ENCODE measurements at regions not wholly inside any gene's neighbourhood (a gene's known extent, or its start where the extent isn't known, plus 50 kb on each side); places are given as distances from the start of the nearest gene placed in this dataset.

DNA sequence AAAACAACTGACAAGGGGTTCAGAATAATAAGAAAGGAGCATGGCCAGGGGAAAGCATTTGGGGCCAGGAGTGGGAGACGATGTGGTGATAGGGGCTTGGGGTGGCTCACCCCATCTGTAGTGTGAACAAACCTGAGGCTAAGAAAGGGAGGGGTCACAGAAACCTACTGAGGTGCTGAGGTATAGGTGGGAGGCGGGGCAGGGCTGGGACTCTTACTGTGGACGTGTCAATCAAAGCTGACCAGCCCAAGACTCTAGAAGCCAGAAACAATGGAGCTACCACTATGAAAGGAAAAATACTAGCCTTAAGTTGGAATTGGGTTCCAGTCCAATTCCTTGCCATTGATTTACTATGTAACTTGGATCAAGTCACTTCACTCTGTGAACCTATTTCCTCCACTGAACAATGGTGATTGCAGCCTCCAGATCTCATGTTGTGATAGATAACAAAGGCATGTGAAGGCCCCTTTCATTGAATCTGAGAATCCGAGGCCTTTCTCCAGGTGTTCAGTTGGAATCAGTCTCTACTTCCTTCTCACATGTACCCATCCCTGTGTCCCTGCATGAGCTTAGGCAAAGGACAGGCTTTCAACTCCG lies 260.9 kb upstream of the HES1 start:
- H3K36me3 ChIP-seq (ENCODE audit: control insufficient read depth in 2 of 4, insufficient read depth in 4 of 4, low read length in 3 of 4) = no peaks in the 10 kb centered on the region
- H2BK12ac ChIP-seq (ENCODE audit: low read depth, low read length) = no peak overlapping the region
- H3K27me3 ChIP-seq (replicated peaks in 1 of 4; ENCODE audit: control insufficient read depth in 3 of 4, extremely low read depth in 1 of 4, insufficient read depth in 3 of 4, low read length in 3 of 4) = peaks cover 0 to 11% (median 5%) of the 10 kb centered on the region in 4 experiments; a peak in 6 of 7 replicates
- peak overlapping the region; percentile 35; the same call in 1 of the 2 replicates for H2AFZ ChIP-seq (ENCODE audit: low read length)
- POLR2A ChIA-PET (ENCODE audit: partially characterized antibody) = no interaction called here
- no peaks in the 10 kb centered on the region for H3K23me2 ChIP-seq (ENCODE audit: low read depth, low read length)
- no peak overlapping the region; the same call in 1 of the 2 replicates for H3K18ac ChIP-seq (ENCODE audit: extremely low read depth, low read length)
- no peak overlapping the region for H2BK15ac ChIP-seq (ENCODE audit: low read length)
- no peak overlapping the region for H2BK20ac ChIP-seq (ENCODE audit: low read length)
- no peaks in the 10 kb centered on the region for H4K20me1 ChIP-seq (replicated peaks in 1 of 2; ENCODE audit: control insufficient read depth in 1 of 2, insufficient read depth in 2 of 2, low read length in 2 of 2)
- H3K4ac ChIP-seq (replicated peaks; ENCODE audit: insufficient read length, low read depth, low read length) = no peak overlapping the region
- DNase-seq (ENCODE audit: low read depth in 1 of 2, low spot score in 2 of 2) (no peak), FAIRE-seq (no peak)
- no peak overlapping the region for H3K14ac ChIP-seq (ENCODE audit: insufficient read length)
- CTCF ChIA-PET (ENCODE audit: partially characterized antibody) = interaction anchor here (0.9 kb wide), 1 partner anchor 440 kb away, joined by 3 read pairs; no protein-coding TSS in a partner anchor
- no peak overlapping the region for H4K5ac ChIP-seq (ENCODE audit: insufficient read length, low read depth, low read length)
- 79% methylated on average over 5 of the region's 5 CpGs; no CpG with 5 or more reads in 1 of the 2 experiments for WGBS, 2 experiments (ENCODE audit: extremely low coverage in 1 of 2, insufficient coverage in 1 of 2, insufficient read length in 1 of 2, insufficient replicate concordance in 2 of 2, low coverage in 1 of 2, low lambda C conversion rate in 2 of 2, missing lambda C conversion rate in 1 of 2)
- H3K27ac ChIP-seq (ENCODE audit: low read depth, low read length) = no peak overlapping the region
- peak overlapping the region; percentile 18 for H2BK120ac ChIP-seq (replicated peaks; ENCODE audit: low read depth, low read length)
- peaks cover under 1 to 15% (median 3%) of the 10 kb centered on the region in 4 experiments; a peak in 6 of 7 replicates for H3K4me1 ChIP-seq (replicated peaks in 1 of 4; ENCODE audit: control insufficient read depth in 3 of 4, insufficient read depth in 4 of 4, low read length in 3 of 4)
- H4K8ac ChIP-seq (ENCODE audit: extremely low read depth, insufficient read depth, low read length) = no peak overlapping the region
- no peak overlapping the region for H3K4me2 ChIP-seq (ENCODE audit: insufficient read depth in 1 of 2, low read depth in 2 of 2, low read length in 2 of 2)
- H3K9me3 ChIP-seq (ENCODE audit: insufficient read depth in 2 of 2, low read depth in 1 of 2, low read length in 1 of 2) = no peaks in the 10 kb centered on the region
- no peaks in the 10 kb centered on the region for H3K79me2 ChIP-seq (ENCODE audit: control insufficient read depth in 1 of 2, insufficient read depth in 2 of 2, low read length in 2 of 2)
- H3K56ac ChIP-seq (replicated peaks; ENCODE audit: insufficient read length, low read depth, low read length) = no peak overlapping the region
- H3K4me3 ChIP-seq (ENCODE audit: extremely low read depth in 1 of 4, insufficient read depth in 2 of 4, low read depth in 3 of 4, low read length in 4 of 4) = no peak overlapping the region
- H2AK5ac ChIP-seq (ENCODE audit: low read depth, low read length) = no peak overlapping the region
- H4K91ac ChIP-seq (replicated peaks; ENCODE audit: insufficient read length, low read length) = no peak overlapping the region
- no peak overlapping the region for H3K23ac ChIP-seq (ENCODE audit: insufficient read length)
- H3K9ac ChIP-seq (replicated peaks in 1 of 4; ENCODE audit: extremely low read depth in 1 of 4, low read depth in 3 of 4, low read length in 3 of 4) = no peak overlapping the region
- no peak overlapping the region for H2BK5ac ChIP-seq (ENCODE audit: low read depth, low read length)
- no peaks in the 10 kb centered on the region for H3K79me1 ChIP-seq (ENCODE audit: low read depth, low read length)
- no peak for TF ChIP-seq EGR1 (IDR thresholded peaks at IDR 0.05; ENCODE audit: borderline replicate concordance, low read depth, low read length)
- no peak for TF ChIP-seq CBX8 (IDR thresholded peaks at IDR 0.05; ENCODE audit: borderline replicate concordance, low read depth, low read length)
- TF ChIP-seq SAP30 (IDR thresholded peaks at IDR 0.05; ENCODE audit: insufficient read depth, insufficient replicate concordance, low read length) = no peak
- no peak for TF ChIP-seq CTBP2 (IDR thresholded peaks at IDR 0.05; ENCODE audit: borderline replicate concordance, insufficient read depth, insufficient read length, low read length)
- TF ChIP-seq RBBP5 (IDR thresholded peaks at IDR 0.05; ENCODE audit: borderline replicate concordance, low read depth, low read length) = no peak
- no peak for TF ChIP-seq SUZ12 (IDR thresholded peaks at IDR 0.05; ENCODE audit: low read length)
- no peak for TF ChIP-seq KDM4A (IDR thresholded peaks at IDR 0.05; ENCODE audit: low read depth, low read length, severe bottlenecking)
- TF ChIP-seq JUN (IDR thresholded peaks at IDR 0.05; ENCODE audit: low read depth, low read length) = no peak
- no peak for TF ChIP-seq CHD2 (IDR thresholded peaks at IDR 0.05; ENCODE audit: low read length)
- no peak for TF ChIP-seq GTF2F1 (IDR thresholded peaks at IDR 0.05; ENCODE audit: borderline replicate concordance, low read depth, low read length)
- TF ChIP-seq, protein P1, sequence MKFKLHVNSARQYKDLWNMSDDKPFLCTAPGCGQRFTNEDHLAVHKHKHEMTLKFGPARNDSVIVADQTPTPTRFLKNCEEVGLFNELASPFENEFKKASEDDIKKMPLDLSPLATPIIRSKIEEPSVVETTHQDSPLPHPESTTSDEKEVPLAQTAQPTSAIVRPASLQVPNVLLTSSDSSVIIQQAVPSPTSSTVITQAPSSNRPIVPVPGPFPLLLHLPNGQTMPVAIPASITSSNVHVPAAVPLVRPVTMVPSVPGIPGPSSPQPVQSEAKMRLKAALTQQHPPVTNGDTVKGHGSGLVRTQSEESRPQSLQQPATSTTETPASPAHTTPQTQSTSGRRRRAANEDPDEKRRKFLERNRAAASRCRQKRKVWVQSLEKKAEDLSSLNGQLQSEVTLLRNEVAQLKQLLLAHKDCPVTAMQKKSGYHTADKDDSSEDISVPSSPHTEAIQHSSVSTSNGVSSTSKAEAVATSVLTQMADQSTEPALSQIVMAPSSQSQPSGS (IDR thresholded peaks at IDR 0.05; ENCODE audit: low read length) = no peak
- TF ChIP-seq TBP (IDR thresholded peaks at IDR 0.05; ENCODE audit: low read depth, low read length) = no peak

Measured in H1 (cell line).